SK-N-SH treated with all-trans-retinoic acid at 6 μM for 48 hours (cell line): ENCODE measurements at regions not wholly inside any gene's neighbourhood (a gene's known extent, or its start where the extent isn't known, plus 50 kb on each side); places are given as distances from the start of the nearest gene placed in this dataset.

Experiments used
- ATAC-seq: fragments of 200-7000 bp; cut with Tn5 transposase; 3 replicates; pipeline ENCODE4 v1.9.1; 2020; ENCODE audit warnings: mild to moderate bottlenecking, moderate library complexity
- CSDC2 ChIP-seq: fragments of 250-450 bp; sonication (Bioruptor Pico); IDR thresholded peaks from 2 replicates; pipeline ENCODE4 v1.5.0; 2020; ENCODE audit warnings: mild to moderate bottlenecking, moderate library complexity
- ESRRG ChIP-seq: fragments of 250-450 bp; sonication (Bioruptor Pico); IDR thresholded peaks from 2 replicates; pipeline ENCODE4 v1.6.1; 2021; ENCODE audit warnings: mild to moderate bottlenecking
- GLIS3 ChIP-seq: fragments of 250-450 bp; sonication (Bioruptor Pico); IDR thresholded peaks from 2 replicates; pipeline ENCODE4 v1.5.0; 2020; ENCODE audit warnings: mild to moderate bottlenecking, moderate library complexity
- OSR1 ChIP-seq: fragments of 250-450 bp; sonication (Bioruptor Pico); IDR thresholded peaks from 2 replicates; pipeline ENCODE4 v1.8.0; 2022; ENCODE audit warnings: moderate library complexity, mild to moderate bottlenecking, inconsistent platforms
- PPARA ChIP-seq: fragments of 250-450 bp; sonication (Bioruptor Pico); IDR thresholded peaks from 2 replicates; pipeline ENCODE4 v1.5.0; 2020; ENCODE audit warnings: mild to moderate bottlenecking, borderline replicate concordance
- RARB ChIP-seq: fragments of 250-450 bp; sonication (Bioruptor Pico); IDR thresholded peaks from 2 replicates; pipeline ENCODE4 v1.8.0; 2021; ENCODE audit warnings: mild to moderate bottlenecking, moderate library complexity
- SNAI2 ChIP-seq: fragments of 250-450 bp; sonication (Bioruptor Pico); IDR thresholded peaks from 2 replicates; pipeline ENCODE4 v1.5.0; 2020; ENCODE audit warnings: mild to moderate bottlenecking, moderate library complexity
- TCF4 ChIP-seq: fragments of 250-450 bp; sonication (Bioruptor Pico); IDR thresholded peaks from 2 replicates; pipeline ENCODE4 v1.8.0; 2021; ENCODE audit warnings: mild to moderate bottlenecking, moderate library complexity, borderline replicate concordance
- TOX ChIP-seq: fragments of 250-450 bp; sonication (Bioruptor Pico); IDR thresholded peaks from 2 replicates; pipeline ENCODE4 v1.8.0; 2021; ENCODE audit warnings: mild to moderate bottlenecking, moderate library complexity, borderline replicate concordance
- ZC3H10 ChIP-seq: fragments of 250-450 bp; sonication (Bioruptor Pico); IDR thresholded peaks from 2 replicates; pipeline ENCODE4 v1.5.1; 2021; ENCODE audit warnings: mild to moderate bottlenecking, moderate library complexity
- ZFP3 ChIP-seq: fragments of 250-450 bp; sonication (Bioruptor Pico); IDR thresholded peaks from 2 replicates; pipeline ENCODE4 v1.5.0; 2020; ENCODE audit warnings: mild to moderate bottlenecking, moderate library complexity
- ZFP30 ChIP-seq: fragments of 450-650 bp; formaldehyde crosslinking; IDR thresholded peaks from 2 replicates; pipeline ENCODE4 v1.5.0; 2022; ENCODE audit warnings: mild to moderate bottlenecking, moderate library complexity
- ZNF565 ChIP-seq: fragments of 450-650 bp; formaldehyde crosslinking; conservative IDR thresholded peaks from 2 replicates; pipeline ENCODE4 v1.5.0; 2020; ENCODE audit warnings: low read depth, mild to moderate bottlenecking, moderate library complexity
- ZNF70 ChIP-seq: fragments of 450-650 bp; formaldehyde crosslinking; IDR thresholded peaks from 2 replicates; pipeline ENCODE4 v1.5.0; 2020; ENCODE audit warnings: mild to moderate bottlenecking, moderate library complexity
- ZNF8 ChIP-seq: fragments of 450-650 bp; formaldehyde crosslinking; IDR thresholded peaks from 2 replicates; pipeline ENCODE4 v1.5.0; 2020; ENCODE audit warnings: mild to moderate bottlenecking, moderate library complexity
- TF ChIP-seq, protein P1 (sequence below): fragments of 250-450 bp; sonication (Bioruptor Pico); IDR thresholded peaks from 2 replicates; pipeline ENCODE4 v1.5.1; 2021; ENCODE audit warnings: mild to moderate bottlenecking, moderate library complexity
- TF ChIP-seq, protein P2 (sequence below): fragments of 250-450 bp; sonication (Bioruptor Pico); IDR thresholded peaks from 2 replicates; pipeline ENCODE4 v1.5.1; 2020; ENCODE audit warnings: low read depth, mild to moderate bottlenecking, moderate library complexity
- TF ChIP-seq, protein P3 (sequence below): fragments of 250-450 bp; sonication (Bioruptor Pico); IDR thresholded peaks from 2 replicates; pipeline ENCODE4 v1.8.0; 2021; ENCODE audit warnings: low read depth, mild to moderate bottlenecking, moderate library complexity, borderline replicate concordance
- TF ChIP-seq, protein P4 (sequence below): fragments of 250-450 bp; sonication (Bioruptor Pico); IDR thresholded peaks from 2 replicates; pipeline ENCODE4 v1.5.0; 2020; ENCODE audit warnings: mild to moderate bottlenecking, moderate library complexity

DNA sequence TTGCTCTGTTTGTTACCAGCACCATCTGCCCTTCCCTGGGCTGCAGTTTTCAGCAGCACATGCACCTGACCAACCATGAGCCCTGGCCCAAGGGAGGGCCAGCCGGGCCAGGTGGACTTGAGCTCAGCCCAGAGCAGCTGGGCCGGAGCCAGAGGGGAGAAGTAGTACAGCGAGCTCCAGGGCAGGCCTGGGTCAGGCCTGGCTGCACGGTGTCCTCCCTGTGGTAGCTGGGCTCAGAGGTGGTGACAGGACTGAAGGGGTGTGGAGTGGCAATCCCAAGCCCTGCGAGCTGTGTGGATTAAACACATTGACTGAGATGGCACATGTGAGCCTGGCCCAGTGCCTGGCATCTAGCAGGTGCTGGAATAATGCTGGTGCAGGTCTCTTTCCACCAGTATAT is 222.2 kb downstream of the GLI2 start (continued):
- TF ChIP-seq, protein P1, sequence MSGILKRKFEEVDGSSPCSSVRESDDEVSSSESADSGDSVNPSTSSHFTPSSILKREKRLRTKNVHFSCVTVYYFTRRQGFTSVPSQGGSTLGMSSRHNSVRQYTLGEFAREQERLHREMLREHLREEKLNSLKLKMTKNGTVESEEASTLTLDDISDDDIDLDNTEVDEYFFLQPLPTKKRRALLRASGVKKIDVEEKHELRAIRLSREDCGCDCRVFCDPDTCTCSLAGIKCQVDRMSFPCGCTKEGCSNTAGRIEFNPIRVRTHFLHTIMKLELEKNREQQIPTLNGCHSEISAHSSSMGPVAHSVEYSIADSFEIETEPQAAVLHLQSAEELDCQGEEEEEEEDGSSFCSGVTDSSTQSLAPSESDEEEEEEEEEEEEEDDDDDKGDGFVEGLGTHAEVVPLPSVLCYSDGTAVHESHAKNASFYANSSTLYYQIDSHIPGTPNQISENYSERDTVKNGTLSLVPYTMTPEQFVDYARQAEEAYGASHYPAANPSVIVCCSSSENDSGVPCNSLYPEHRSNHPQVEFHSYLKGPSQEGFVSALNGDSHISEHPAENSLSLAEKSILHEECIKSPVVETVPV: no peak
- TF ChIP-seq PPARA (CRISPR knock-in tag): no peak
- no peak for TF ChIP-seq ZFP3 (CRISPR knock-in tag)
- TF ChIP-seq, protein P2, sequence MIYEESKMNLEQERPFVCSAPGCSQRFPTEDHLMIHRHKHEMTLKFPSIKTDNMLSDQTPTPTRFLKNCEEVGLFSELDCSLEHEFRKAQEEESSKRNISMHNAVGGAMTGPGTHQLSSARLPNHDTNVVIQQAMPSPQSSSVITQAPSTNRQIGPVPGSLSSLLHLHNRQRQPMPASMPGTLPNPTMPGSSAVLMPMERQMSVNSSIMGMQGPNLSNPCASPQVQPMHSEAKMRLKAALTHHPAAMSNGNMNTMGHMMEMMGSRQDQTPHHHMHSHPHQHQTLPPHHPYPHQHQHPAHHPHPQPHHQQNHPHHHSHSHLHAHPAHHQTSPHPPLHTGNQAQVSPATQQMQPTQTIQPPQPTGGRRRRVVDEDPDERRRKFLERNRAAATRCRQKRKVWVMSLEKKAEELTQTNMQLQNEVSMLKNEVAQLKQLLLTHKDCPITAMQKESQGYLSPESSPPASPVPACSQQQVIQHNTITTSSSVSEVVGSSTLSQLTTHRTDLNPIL (CRISPR knock-in tag): no peak

DNA sequence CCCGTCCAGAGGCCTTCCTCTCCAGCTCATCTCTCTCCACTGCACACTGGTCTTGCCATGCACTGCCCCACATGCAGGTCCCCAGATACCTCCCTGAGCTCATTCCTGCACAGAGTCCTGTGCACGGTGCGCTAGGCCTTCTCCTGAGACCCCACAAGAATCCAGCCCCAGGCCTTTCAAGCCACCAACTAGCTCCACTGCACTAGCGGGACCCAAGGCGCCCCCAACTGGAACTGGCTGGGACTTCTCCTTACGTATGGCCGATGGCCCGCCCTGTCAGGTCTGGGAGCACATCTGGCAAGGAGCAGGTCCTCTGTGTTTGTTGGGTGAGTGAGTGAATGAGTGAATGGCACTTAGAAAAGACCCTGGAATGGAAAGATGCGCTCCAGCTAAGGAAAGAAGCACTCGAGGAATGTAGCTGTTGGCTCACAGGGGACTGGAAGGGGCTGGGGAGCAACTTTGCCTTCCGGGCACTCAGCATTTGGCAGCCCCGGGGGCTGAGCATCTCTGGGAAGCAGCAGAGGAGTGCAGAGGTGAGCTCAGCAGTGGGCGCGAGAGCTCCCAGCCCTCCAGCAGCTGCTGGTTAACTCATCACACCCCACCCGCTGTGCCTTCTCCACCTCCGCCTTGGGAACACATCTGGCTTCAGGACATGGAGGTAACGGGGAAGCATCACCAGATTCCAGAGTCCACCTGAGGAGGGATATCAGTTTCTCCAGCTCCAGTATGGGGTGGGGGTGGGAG is 223.1 kb downstream of the GLI2 start:
- ATAC-seq: peak; percentile 61
- TF ChIP-seq ZNF70 (CRISPR knock-in tag) (no peak), PPARA (CRISPR knock-in tag) (no peak), ZNF565 (CRISPR knock-in tag) (no peak), CSDC2 (CRISPR knock-in tag) (no peak), GLIS3 (CRISPR knock-in tag) (no peak), RARB (CRISPR knock-in tag) (no peak), ZC3H10 (CRISPR knock-in tag) (no peak), SNAI2 (CRISPR knock-in tag) (no peak), ZFP30 (CRISPR knock-in tag) (no peak), OSR1 (CRISPR knock-in tag) (no peak)
- TF ChIP-seq, protein P2 (CRISPR knock-in tag): no peak
- TF ChIP-seq, protein P3, sequence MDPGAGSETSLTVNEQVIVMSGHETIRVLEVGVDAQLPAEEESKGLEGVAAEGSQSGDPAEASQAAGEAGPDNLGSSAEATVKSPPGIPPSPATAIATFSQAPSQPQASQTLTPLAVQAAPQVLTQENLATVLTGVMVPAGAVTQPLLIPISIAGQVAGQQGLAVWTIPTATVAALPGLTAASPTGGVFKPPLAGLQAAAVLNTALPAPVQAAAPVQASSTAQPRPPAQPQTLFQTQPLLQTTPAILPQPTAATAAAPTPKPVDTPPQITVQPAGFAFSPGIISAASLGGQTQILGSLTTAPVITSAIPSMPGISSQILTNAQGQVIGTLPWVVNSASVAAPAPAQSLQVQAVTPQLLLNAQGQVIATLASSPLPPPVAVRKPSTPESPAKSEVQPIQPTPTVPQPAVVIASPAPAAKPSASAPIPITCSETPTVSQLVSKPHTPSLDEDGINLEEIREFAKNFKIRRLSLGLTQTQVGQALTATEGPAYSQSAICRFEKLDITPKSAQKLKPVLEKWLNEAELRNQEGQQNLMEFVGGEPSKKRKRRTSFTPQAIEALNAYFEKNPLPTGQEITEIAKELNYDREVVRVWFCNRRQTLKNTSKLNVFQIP: no peak

DNA sequence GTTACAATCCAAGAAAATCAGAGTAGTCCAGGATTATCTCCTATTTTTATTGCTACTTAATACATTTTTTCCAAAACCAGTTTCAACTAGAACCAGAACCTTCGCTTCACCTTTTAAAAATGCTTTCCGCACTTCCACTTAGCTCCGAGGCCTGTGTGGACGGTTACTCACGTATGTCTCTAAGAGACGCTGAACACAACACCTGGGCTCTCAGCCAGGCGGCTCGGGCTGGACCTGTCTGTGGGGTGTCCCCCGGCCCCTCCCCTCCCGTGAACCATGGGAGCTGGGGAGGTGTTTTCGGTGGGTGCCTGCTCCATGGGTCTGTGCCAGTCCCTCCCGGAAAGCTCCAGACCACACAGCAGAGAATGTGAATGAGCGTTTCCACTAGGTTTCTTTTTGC is 223.8 kb downstream of the GLI2 start:
- no peak for ATAC-seq

DNA sequence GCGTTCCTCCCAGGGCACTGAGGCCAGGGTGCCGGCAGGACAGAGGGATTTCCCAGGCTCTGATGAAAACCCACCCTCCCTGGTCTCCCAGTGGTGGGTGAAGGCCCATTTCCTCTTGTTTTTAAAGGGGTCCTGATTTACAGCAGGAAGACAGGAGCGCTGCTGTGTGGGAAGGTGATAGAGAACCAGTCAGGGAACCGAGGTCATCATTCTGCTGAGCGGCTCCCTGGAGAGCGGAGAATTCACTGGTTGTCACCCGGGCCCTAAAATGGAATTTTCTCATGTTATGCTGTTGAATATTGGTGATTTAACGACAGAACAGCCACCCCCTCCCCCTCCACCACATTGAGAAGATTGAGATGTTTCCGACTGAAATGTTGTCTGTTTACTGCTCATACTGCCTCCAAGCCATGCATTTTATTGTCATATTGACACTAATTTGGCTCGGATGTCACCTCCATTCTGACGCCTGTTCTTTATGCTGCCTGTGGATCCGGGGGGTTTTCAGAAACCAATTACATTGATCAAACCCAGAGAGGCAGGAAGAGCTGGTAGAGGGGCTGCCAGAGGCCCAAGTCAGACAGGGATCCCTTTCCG is 225.2 kb downstream of the GLI2 start:
- no peak for TF ChIP-seq ZNF565 (CRISPR knock-in tag)
- TF ChIP-seq TOX (CRISPR knock-in tag): no peak
- TF ChIP-seq RARB (CRISPR knock-in tag): no peak
- TF ChIP-seq, protein P1: no peak
- TF ChIP-seq ZNF8 (CRISPR knock-in tag): no peak

More for the DNA sequence above, 223.8 kb downstream of the GLI2 start:
- TF ChIP-seq, protein P4, sequence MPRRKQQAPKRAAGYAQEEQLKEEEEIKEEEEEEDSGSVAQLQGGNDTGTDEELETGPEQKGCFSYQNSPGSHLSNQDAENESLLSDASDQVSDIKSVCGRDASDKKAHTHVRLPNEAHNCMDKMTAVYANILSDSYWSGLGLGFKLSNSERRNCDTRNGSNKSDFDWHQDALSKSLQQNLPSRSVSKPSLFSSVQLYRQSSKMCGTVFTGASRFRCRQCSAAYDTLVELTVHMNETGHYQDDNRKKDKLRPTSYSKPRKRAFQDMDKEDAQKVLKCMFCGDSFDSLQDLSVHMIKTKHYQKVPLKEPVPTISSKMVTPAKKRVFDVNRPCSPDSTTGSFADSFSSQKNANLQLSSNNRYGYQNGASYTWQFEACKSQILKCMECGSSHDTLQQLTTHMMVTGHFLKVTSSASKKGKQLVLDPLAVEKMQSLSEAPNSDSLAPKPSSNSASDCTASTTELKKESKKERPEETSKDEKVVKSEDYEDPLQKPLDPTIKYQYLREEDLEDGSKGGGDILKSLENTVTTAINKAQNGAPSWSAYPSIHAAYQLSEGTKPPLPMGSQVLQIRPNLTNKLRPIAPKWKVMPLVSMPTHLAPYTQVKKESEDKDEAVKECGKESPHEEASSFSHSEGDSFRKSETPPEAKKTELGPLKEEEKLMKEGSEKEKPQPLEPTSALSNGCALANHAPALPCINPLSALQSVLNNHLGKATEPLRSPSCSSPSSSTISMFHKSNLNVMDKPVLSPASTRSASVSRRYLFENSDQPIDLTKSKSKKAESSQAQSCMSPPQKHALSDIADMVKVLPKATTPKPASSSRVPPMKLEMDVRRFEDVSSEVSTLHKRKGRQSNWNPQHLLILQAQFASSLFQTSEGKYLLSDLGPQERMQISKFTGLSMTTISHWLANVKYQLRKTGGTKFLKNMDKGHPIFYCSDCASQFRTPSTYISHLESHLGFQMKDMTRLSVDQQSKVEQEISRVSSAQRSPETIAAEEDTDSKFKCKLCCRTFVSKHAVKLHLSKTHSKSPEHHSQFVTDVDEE (CRISPR knock-in tag): no peak
- no peak for TF ChIP-seq ZC3H10 (CRISPR knock-in tag)
- no peak for TF ChIP-seq ESRRG (CRISPR knock-in tag)
- TF ChIP-seq TCF4 (CRISPR knock-in tag): no peak
- TF ChIP-seq TOX (CRISPR knock-in tag): no peak

More for the DNA sequence above, 225.2 kb downstream of the GLI2 start:
- no peak for ATAC-seq
